Esophagus squamous epithelium (tissue), 5 donors: ENCODE measurements at regions not wholly inside any gene's neighbourhood (a gene's known extent, or its start where the extent isn't known, plus 50 kb on each side); places are given as distances from the start of the nearest gene placed in this dataset.

Experiments
- DNase-seq: peaks from one replicate; lab custom pipeline; 2025; lab: John Stamatoyannopoulos, UW
- H3K27ac ChIP-seq, 4 donors: fragments of 200-600 bp; sonication (generic); one replicate each; pipeline ENCODE4 v1.5.1; 2016 to 2019; ENCODE audit warnings: mild to moderate bottlenecking in 1 of 4
- H3K27me3 ChIP-seq, 4 donors: fragments of 200-600 bp; sonication (generic); 1 replicate in 3 of 4; 2 replicates in 1 of 4; pipeline versions ENCODE4 v1.5.1 to v1.6.0; 2017 to 2021; ENCODE audit warnings: antibody characterized with exemption in 1 of 4
- H3K36me3 ChIP-seq, 3 donors: fragments of 200-600 bp; sonication (generic); one replicate each; pipeline ENCODE4 v1.5.1; 2016 to 2019
- H3K4me1 ChIP-seq, 3 donors: fragments of 200-600 bp; sonication (generic); one replicate each; pipeline ENCODE4 v1.5.1; 2017 to 2019
- H3K4me3 ChIP-seq, 4 donors: fragments of 200-600 bp; sonication (generic); 1 replicate in 3 of 4; 2 replicates in 1 of 4; pipeline ENCODE4 v1.5.1; 2016 to 2019; ENCODE audit warnings: mild to moderate bottlenecking in 2 of 4, moderate library complexity in 1 of 4
- H3K9me3 ChIP-seq, 3 donors: fragments of 200-600 bp; sonication (generic); one replicate each; pipeline ENCODE4 v1.5.1; 2016 to 2019
- POLR2A ChIP-seq, 4 donors: fragments of 450-650 bp; IDR thresholded peaks; one replicate each; pipeline ENCODE4 v1.6.1; 2017; ENCODE audit warnings: antibody characterized with exemption in 4 of 4, mild to moderate bottlenecking in 4 of 4, moderate library complexity in 3 of 4
- WGBS, 2 donors: methylation state at CpG; one replicate each; pipeline ENCODE4 v1.1.5; 2018; 5-methylcytosine and 5-hydroxymethylcytosine counted together
- intact Hi-C: fragments of 100-400 bp; cut with DNase I; formaldehyde crosslinking; loops from one replicate; pipeline ENCODE4 v1.15.0; 2022
- TF ChIP-seq, protein P1 (sequence below), 6 experiments: fragments of 450-650 bp in 4 of 6; fragments of 200-600 bp in 2 of 6; sonication (generic) in 2 of 6; IDR thresholded peaks; one replicate each; pipeline ENCODE4 v1.5.1; 2016 to 2019; ENCODE audit warnings: antibody characterized with exemption in 6 of 6, mild to moderate bottlenecking in 4 of 6, moderate library complexity in 4 of 6
- donor health status: DM: yes; HTN: yes; CAD: no.

DNA sequence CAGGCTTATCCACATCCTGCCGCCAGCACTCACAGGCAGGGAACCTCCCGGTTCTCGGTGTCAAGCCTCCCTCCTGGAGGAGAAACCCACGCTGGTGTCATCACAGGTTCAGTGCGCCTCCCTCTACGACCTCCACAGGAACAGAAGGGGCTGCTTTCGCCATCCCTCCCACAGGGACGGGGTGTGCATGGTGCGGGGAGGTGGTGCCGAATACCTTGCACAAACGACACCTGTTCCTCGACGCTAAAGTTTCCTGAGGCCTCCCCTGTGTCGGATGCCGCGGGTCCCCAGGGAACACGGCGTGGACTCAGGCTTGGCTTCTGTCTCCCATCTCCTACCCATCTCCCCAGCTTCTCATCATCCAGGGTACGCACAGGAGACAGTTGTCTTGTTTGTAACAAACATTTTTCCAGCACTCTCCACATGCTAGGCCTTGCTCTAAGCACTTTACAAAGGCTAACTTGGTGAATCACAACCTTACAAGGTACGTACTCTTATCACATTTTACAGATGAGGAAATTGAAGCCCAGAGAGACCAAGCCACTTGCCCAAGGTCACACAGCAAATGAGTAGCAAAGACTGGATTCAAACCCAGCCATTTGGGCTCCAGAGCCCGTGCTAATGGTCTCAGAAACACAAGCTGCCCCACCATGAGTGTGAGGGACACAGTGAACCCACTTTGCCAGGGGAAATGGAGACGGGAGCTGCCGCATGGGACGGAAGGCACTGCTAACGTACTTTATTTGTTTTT is 271.6 kb downstream of the C16orf95 start:
- WGBS, 2 donors, result 69 to 74% methylated on average over 11 to 25 of the region's 25 CpGs
- Histone ChIP-seq H3K27ac (no peak overlapping the region), H3K27me3 (peaks cover 0 to 72% (median 0%) of the 10 kb centered on the region in 4 donors), H3K4me3 (no peak overlapping the region), H3K4me1 (peaks cover 0 to 10% (median 6%) of the 10 kb centered on the region in 3 donors), H3K36me3 (no peaks in the 10 kb centered on the region), H3K9me3 (no peaks in the 10 kb centered on the region)
- TF ChIP-seq, protein P1, sequence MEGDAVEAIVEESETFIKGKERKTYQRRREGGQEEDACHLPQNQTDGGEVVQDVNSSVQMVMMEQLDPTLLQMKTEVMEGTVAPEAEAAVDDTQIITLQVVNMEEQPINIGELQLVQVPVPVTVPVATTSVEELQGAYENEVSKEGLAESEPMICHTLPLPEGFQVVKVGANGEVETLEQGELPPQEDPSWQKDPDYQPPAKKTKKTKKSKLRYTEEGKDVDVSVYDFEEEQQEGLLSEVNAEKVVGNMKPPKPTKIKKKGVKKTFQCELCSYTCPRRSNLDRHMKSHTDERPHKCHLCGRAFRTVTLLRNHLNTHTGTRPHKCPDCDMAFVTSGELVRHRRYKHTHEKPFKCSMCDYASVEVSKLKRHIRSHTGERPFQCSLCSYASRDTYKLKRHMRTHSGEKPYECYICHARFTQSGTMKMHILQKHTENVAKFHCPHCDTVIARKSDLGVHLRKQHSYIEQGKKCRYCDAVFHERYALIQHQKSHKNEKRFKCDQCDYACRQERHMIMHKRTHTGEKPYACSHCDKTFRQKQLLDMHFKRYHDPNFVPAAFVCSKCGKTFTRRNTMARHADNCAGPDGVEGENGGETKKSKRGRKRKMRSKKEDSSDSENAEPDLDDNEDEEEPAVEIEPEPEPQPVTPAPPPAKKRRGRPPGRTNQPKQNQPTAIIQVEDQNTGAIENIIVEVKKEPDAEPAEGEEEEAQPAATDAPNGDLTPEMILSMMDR (IDR thresholded peaks at IDR 0.05), result no peak
- no peak for TF ChIP-seq POLR2A (IDR thresholded peaks at IDR 0.05)
- intact Hi-C loops, result no loop called here
- DNase-seq, result no peak

DNA sequence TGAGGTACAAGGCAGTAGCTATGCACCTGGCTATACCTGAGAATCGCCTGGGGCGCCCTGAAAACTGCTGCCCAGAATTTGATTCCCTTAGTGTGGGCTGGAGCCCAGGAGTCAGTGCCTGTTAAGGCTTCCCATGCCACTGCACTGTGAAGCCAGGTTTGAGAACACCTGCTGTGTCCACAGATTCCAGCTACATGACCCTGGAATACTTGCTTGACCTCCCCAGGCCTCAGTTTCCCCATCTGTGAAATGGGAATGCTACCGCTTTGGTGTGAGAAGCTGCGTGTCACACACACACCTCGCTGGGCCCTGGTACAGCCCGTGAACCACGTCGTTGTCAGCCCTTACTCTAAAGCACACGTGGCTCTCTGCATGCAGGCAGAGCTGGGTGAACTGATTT is 271.0 kb downstream of the C16orf95 start:
- H3K27me3 ChIP-seq, result peaks cover 0 to 66% (median 0%) of the 10 kb centered on the region in 4 donors
- TF ChIP-seq, protein P1 (IDR thresholded peaks at IDR 0.05), result no peak
- no peak for TF ChIP-seq POLR2A (IDR thresholded peaks at IDR 0.05)

DNA sequence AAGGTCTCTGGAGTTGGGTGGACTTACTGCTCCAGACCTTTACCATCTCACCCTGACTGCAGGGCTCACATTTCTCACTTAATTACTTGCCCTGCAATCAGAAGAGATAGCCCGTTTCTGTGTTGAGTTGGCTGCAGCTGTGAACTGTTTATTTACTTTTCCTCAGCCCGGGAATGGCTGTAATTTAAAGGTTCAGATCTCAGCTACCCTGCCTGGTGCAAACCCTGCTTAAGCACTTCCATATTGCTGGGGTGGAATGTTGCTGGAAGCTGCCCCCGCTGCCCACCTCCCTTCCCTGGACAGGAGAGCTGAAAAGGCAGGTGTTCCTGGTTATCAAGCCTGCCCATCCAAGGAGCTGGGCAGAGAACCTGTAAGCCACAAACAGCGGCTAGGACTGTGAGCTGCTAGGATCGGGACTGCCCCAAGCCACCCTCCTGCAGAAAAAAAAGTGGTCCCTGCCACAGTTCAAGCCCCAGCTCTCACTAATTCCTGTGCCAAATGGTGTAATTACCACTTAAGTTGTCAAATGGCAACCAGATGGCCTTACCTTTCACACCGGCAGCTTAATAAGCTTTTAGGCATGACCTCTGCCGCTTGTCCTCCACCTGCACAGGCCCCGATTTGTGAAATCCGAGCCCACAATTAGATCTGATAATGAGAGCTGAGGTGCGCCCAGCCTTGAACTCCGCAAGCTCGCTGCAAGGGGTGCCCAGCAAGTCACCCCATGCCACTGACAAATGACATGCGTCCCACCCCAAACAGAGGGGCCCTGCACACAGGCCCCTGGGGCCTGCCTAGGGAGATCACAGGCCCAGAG is 269.8 kb downstream of the C16orf95 start:
- WGBS, 2 donors, result 34 to 53% methylated on average over 2 to 6 of the region's 13 CpGs
- no peak overlapping the region for H3K27ac ChIP-seq
- H3K36me3 ChIP-seq, result no peaks in the 10 kb centered on the region
- peaks cover 0 to 59% (median 0%) of the 10 kb centered on the region in 4 donors for H3K27me3 ChIP-seq
- intact Hi-C loops, result no loop called here
- peaks cover 0 to 10% (median 6%) of the 10 kb centered on the region in 3 donors for H3K4me1 ChIP-seq
- no peak for TF ChIP-seq POLR2A (IDR thresholded peaks at IDR 0.05)
- TF ChIP-seq, protein P1 (IDR thresholded peaks at IDR 0.05), result no peak
- H3K4me3 ChIP-seq, result no peak overlapping the region
- DNase-seq, result no peak
- H3K9me3 ChIP-seq, result no peaks in the 10 kb centered on the region

More for the DNA sequence above, 271.0 kb downstream of the C16orf95 start:
- Histone ChIP-seq H3K4me3 (no peak overlapping the region), H3K27ac (no peak overlapping the region), H3K36me3 (no peaks in the 10 kb centered on the region), H3K9me3 (no peaks in the 10 kb centered on the region), H3K4me1 (peaks cover 0 to 10% (median 6%) of the 10 kb centered on the region in 3 donors)
- no peak for DNase-seq
- intact Hi-C loops, result no loop called here
- 86 to 91% methylated on average over 6 to 7 of the region's 9 CpGs for WGBS, 2 donors

DNA sequence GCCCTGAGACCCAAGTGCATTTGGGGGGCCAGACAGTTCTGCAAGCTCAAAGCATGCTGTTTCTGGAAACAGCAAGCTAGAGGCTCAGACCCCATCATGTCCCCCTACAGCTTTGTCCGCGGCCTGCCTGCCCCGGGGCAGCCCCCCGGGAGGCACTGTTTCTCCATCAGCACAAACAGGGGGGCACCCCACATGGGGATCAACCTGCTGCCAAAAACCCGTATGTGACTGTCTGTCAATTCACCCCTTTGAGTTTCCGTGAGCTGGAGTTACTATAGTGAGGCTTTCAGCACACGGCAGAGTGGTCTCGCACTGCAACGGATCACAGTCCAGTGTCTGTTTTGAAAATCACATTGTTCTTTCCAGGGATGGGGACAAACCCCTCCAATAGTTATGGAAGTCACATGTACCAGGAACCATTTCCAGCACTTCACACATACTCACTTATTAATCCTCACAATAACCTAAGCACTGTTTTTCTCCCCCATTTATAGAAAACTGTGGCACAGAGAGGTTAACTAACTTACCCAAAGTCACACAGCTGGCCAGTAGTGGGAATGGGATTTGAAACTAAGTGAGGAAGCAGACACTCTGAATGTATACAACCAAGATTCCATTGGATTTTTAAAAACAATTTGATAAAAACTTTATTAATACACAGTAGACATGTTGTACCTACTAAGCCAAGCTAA is 269.0 kb downstream of the C16orf95 start:
- H3K9me3 ChIP-seq, result no peaks in the 10 kb centered on the region
- 85 to 92% methylated on average over 5 to 7 of the region's 9 CpGs for WGBS, 2 donors
- H3K27ac ChIP-seq, result no peak overlapping the region
- peaks cover 0 to 59% (median 0%) of the 10 kb centered on the region in 4 donors for H3K27me3 ChIP-seq
- peaks cover 0 to 8% (median 4%) of the 10 kb centered on the region in 3 donors for H3K4me1 ChIP-seq
- TF ChIP-seq, protein P1 (IDR thresholded peaks at IDR 0.05), result no peak
- no peak for TF ChIP-seq POLR2A (IDR thresholded peaks at IDR 0.05)
- no peak for DNase-seq
- no peak overlapping the region for H3K4me3 ChIP-seq
- no peaks in the 10 kb centered on the region for H3K36me3 ChIP-seq
- intact Hi-C loops, result no loop called here
